Vagina (tissue), 2 donors: ENCODE measurements at regions not wholly inside any gene's neighbourhood (a gene's known extent, or its start where the extent isn't known, plus 50 kb on each side); places are given as distances from the start of the nearest gene placed in this dataset.

Experiments
- CTCF ChIP-seq, 3 experiments: fragments of 450-650 bp in 2 of 3; fragments of 200-600 bp in 1 of 3; sonication (generic) in 1 of 3; IDR thresholded peaks; one replicate each; pipeline ENCODE4 v1.5.1; 2017 to 2019; ENCODE audit warnings: antibody characterized with exemption in 3 of 3, mild to moderate bottlenecking in 2 of 3, moderate library complexity in 2 of 3
- POLR2A ChIP-seq, 2 donors: fragments of 450-650 bp; IDR thresholded peaks; one replicate each; pipeline ENCODE4 v1.6.1; 2017; ENCODE audit warnings: antibody characterized with exemption in 2 of 2, mild to moderate bottlenecking in 2 of 2, moderate library complexity in 2 of 2
- POLR2AphosphoS5 ChIP-seq, 2 donors: sonication (generic); formaldehyde crosslinking; IDR thresholded peaks; one replicate each; pipeline ENCODE4 v1.9.0; 2017; ENCODE audit warnings: antibody characterized with exemption in 2 of 2, mild to moderate bottlenecking in 2 of 2, low read depth in 1 of 2; ENCODE audit not compliant: insufficient read depth in 1 of 2

GRCh38 chr4:27206009-27206408 lies 345.4 kb downstream of the STIM2 start:
- TF ChIP-seq CTCF (IDR thresholded peaks at IDR 0.05) = no peak
- no peak for TF ChIP-seq POLR2A (IDR thresholded peaks at IDR 0.05)
- TF ChIP-seq POLR2AphosphoS5 (IDR thresholded peaks at IDR 0.05; ENCODE audit: insufficient read depth in 1 of 2, low read depth in 1 of 2) = no peak
